Right renal pelvis (tissue), 4 donors: ENCODE measurements at regions not wholly inside any gene's neighbourhood (a gene's known extent, or its start where the extent isn't known, plus 50 kb on each side); places are given as distances from the start of the nearest gene placed in this dataset.
"Not testable (repeated sequence)": the region's sequence is repeated elsewhere in the genome, so short reads cannot be mapped to it uniquely, and the experiment has no call there.

Experiments used
- DNase-seq, 4 donors: peaks; one replicate each; pipeline ENCODE4 v3.0.0-alpha.2; 2013; ENCODE audit warnings: low read depth in 4 of 4, low spot score in 3 of 4, missing footprints in 1 of 4

GRCh38 chr13:38415233-38415632 is 65.6 kb downstream of the UFM1 start:
- no peak for DNase-seq

DNA sequence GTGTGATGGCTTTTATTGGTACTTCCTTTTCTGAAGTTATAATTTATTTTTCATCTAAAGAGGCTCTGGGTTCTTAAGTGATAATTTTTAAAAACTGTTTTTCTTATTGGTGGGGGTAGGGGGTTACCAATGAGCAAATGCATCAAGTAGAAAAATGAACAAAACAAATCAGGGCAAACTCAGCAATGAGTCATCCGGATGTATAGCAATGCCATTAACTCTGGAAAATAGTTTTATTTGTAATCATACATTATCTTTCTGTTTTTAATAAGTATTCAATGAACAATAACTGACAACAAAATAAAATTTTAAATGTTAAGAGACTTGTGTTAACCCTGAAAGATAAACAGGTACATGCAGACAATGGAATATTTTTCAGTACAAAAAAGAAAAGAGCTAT is 67.6 kb downstream of the UFM1 start:
- no peak for DNase-seq

GRCh38 chr13:38417727-38418126 is 68.1 kb downstream of the UFM1 start:
- no peak for DNase-seq

- DNase-seq: no peak
These were observed 68.6 kb downstream of the UFM1 start for GRCh38 chr13:38418286-38418685.

GRCh38 chr13:38419312-38419873 is 69.7 kb downstream of the UFM1 start:
- DNase-seq: no peak

GRCh38 chr13:38421590-38422560 is 72.2 kb downstream of the UFM1 start:
- DNase-seq: no peak

DNA sequence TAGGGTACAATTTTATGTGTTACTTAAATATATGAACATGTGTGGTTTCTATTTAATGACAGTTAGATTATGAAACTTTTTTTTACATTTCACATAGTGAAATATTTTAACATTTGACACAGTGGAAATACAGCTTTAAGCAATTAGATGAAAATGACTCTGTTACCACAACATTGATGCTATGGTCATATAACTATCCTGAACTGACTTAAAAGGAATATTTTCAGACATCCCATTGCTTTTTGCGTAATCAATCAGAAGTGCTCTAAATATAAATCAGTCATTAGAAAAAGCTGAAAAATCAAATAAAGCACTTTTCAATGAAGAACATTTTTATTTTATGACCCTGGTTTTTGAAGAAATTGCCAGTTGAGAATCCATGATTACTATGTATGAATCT is 80.3 kb downstream of the UFM1 start:
- no peak for DNase-seq

GRCh38 chr13:38430796-38431195 is 81.1 kb downstream of the UFM1 start:
- no peak for DNase-seq

GRCh38 chr13:38440666-38441065 is 91.0 kb downstream of the UFM1 start:
- peak in 2 of 4 donors; percentile 7 to 16 for DNase-seq

DNA sequence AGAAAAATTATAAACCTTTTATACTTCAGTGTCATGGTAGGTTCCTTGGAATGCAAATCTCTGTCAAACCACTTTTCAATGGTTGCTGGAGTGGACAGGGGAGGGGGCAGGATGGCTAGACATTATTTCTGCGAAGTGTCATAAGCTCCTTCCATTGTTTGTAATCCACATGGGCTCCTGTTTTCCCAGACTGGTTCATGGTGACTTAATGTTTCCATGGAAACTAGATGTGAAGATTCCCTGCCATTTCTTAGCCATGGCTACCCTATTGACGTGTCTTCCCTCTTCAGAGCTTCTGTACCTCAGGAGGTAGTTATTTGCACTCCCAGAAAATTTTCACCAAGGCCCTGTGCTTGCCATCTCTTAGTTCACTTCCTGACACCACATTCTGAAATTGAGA is 95.3 kb downstream of the UFM1 start:
- DNase-seq: no peak

- no peak for DNase-seq
These were observed 103.0 kb downstream of the UFM1 start for GRCh38 chr13:38452656-38453055.

DNA sequence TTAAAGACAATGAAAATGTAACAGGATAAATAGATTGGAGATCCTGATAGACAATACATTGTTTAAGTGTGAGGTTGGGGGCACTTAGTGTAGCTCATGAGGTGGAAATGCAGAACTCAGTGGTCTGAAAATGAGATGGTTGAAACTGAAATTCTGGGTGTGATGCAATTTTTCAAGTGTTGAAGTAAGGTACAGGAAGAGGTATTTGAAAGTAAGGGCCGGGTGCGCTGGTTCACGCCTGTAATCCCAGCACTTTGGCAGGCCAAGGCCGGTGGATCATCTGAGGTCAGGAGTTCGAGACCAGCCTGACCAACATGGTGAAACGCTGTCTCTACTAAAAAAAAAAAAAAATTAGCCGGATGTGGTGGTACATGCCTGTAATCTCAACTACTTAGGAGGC is 113.0 kb downstream of the UFM1 start:
- DNase-seq: no peak

GRCh38 chr13:38463048-38463447 is 113.4 kb downstream of the UFM1 start:
- DNase-seq: no peak

GRCh38 chr13:38472411-38472810 is 122.8 kb downstream of the UFM1 start:
- DNase-seq: not testable (repeated sequence)

GRCh38 chr13:38473305-38473704 is 123.7 kb downstream of the UFM1 start:
- no peak for DNase-seq

DNA sequence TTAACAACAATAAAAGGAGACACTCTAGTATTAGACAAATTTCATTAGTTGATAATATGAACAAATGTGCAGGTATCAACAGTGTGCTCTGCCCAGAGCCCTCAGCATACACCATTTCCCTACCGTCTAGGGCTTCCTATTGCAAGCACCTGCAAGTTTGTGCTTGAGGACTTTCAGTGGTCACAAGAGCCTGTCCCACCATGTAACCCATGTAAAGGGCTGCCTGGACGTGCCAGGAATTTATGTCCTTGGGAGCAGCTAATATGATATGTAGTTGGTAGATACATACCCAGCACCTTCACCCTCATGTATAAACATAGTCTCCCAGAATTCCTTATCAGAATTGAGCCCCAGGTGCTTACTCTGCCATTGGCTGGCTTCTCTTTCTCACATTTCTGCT is 128.0 kb downstream of the UFM1 start:
- DNase-seq: no peak

DNA sequence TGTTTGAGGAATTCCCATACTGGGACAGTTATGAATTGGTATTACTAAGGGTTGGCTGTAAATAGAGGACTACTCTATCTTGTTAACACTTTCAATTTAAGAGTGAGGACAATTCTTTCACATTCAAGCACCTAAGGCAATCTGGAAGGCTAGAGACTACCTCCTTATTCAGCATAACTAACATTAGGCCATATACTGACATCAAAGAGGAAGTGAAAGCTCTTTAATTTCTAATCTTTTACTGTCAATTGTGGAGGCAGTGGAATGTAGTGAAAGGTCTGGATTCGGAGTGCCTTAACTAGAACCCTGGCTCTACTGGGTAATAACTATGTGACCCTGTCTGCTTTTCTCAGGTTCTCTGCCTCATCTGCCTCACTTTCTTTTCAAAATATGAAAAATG is 134.0 kb downstream of the UFM1 start:
- DNase-seq: no peak

DNA sequence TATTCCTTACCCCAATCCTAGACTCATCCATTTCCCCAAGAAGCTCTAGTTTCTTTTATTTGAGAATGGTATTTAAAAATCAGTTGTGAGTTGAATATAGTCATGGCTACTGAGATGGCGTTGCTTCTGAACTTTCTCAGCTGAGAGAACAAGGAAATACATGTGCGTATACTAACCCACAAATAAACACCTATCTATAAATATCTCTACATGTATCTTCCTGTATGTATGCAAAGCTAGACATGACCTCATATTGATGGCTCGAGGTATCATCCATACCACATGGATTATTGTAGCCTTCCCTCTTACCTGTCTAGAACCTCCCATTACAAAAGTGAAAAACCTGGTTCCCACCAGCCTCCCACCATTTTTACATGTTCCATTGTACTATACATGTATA is 141.0 kb downstream of the UFM1 start:
- DNase-seq: no peak

- no peak for DNase-seq
These were observed 144.8 kb downstream of the UFM1 start for GRCh38 chr13:38494445-38494844.

- no peak for DNase-seq
These were observed 147.3 kb downstream of the UFM1 start for GRCh38 chr13:38496917-38497316.

- no peak for DNase-seq
These were observed 148.6 kb downstream of the UFM1 start for GRCh38 chr13:38498271-38498670.

GRCh38 chr13:38514575-38514974 is 164.9 kb downstream of the UFM1 start:
- DNase-seq: no peak
